Kidney (tissue), 13 donors: ENCODE measurements at regions not wholly inside any gene's neighbourhood (a gene's known extent, or its start where the extent isn't known, plus 50 kb on each side); places are given as distances from the start of the nearest gene placed in this dataset.

Experiments
- DNase-seq, 5 donors: peaks; one replicate each; pipeline ENCODE4 v3.0.0-alpha.2; 2013 to 2020
- FAIRE-seq: peaks from 2 replicates; lab custom pipeline; 2012; peaks lifted over from hg19 to GRCh38; lab: Jason Lieb, UNC
- H3K27ac ChIP-seq, 2 donors: one replicate each; pipeline ENCODE4 v1.7.0; 2013; ENCODE audit warnings: low read depth in 2 of 2, low read length in 2 of 2, inconsistent platforms in 1 of 2
- H3K27me3 ChIP-seq: one replicate; pipeline ENCODE4 v1.7.1; 2013; ENCODE audit warnings: low read length, inconsistent platforms; ENCODE audit not compliant: control insufficient read depth, insufficient read depth
- H3K36me3 ChIP-seq, 3 donors: one replicate each; pipeline versions ENCODE4 v1.7.0 to v1.7.1; 2013; ENCODE audit warnings: low read length in 3 of 3, control low read depth in 1 of 3, inconsistent platforms in 1 of 3; ENCODE audit not compliant: insufficient read depth in 3 of 3, control insufficient read depth in 2 of 3
- H3K4me1 ChIP-seq, 3 donors: one replicate each; pipeline versions ENCODE4 v1.7.0 to v1.7.1; 2013; ENCODE audit warnings: low read length in 3 of 3, inconsistent platforms in 1 of 3, low read depth in 1 of 3; ENCODE audit not compliant: control insufficient read depth in 2 of 3, insufficient read depth in 2 of 3
- H3K4me3 ChIP-seq, 3 donors: one replicate each; pipeline versions ENCODE4 v1.7.0 to v1.8.1; 2013; ENCODE audit warnings: low read length in 3 of 3, control low read depth in 1 of 3, inconsistent platforms in 1 of 3
- H3K9ac ChIP-seq, 3 donors: one replicate each; pipeline versions ENCODE4 v1.7.0 to v1.7.1; 2013; ENCODE audit warnings: low read length in 3 of 3, control low read depth in 1 of 3, inconsistent platforms in 1 of 3
- H3K9me3 ChIP-seq, 3 donors: one replicate each; pipeline versions ENCODE4 v1.7.0 to v1.7.1; 2013; ENCODE audit warnings: low read length in 3 of 3, control low read depth in 1 of 3, inconsistent platforms in 1 of 3; ENCODE audit not compliant: control insufficient read depth in 2 of 3, insufficient read depth in 1 of 3
- intact Hi-C: fragments of 100-400 bp; cut with DNase I; formaldehyde crosslinking; loops from one replicate; pipeline ENCODE4 v1.11.1; 2022
- TF ChIP-seq, protein P1 (sequence below): IDR thresholded peaks from 3 replicates; pipeline ENCODE4 v1.5.1; 2012; ENCODE audit warnings: mild to moderate bottlenecking, moderate library complexity, borderline replicate concordance; ENCODE audit not compliant: insufficient read depth; ENCODE audit errors: extremely low read depth
- donor health status: control.
- donor health status: control.
- donor health status: control.
- donor health status: control.
- donor health status: control.
- donor health status: DM: yes; HTN: yes; CAD: no.
- donor health status: Normal renal cell carcinoma (clear cell type).

DNA sequence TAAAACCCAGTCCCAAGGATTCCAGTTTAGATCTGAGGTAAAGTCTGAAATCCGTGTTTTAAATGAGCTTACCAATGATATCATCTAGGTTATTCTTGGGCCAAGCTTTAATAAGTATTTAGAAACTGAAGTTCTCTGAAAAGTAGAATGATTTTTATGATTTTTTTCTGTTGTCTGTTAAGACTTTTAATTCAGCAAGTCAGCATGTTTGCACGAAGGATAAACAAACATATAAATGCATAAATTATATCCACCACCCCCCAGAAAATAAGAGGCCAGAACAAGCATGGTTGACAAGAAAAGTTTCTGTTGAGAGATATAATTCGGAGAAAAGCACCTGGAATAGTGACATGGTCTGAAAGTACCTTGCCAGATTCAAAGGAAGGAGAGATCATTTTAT is 655.7 kb downstream of the NOVA1 start:
- Histone ChIP-seq H3K36me3 (no peaks in the 10 kb centered on the region), H3K9me3 (no peaks in the 10 kb centered on the region), H3K4me3 (no peak overlapping the region), H3K9ac (no peak overlapping the region), H3K4me1 (no peaks in the 10 kb centered on the region), H3K27me3 (no peaks in the 10 kb centered on the region), H3K27ac (no peak overlapping the region)
- intact Hi-C loops = no loop called here
- TF ChIP-seq, protein P1, sequence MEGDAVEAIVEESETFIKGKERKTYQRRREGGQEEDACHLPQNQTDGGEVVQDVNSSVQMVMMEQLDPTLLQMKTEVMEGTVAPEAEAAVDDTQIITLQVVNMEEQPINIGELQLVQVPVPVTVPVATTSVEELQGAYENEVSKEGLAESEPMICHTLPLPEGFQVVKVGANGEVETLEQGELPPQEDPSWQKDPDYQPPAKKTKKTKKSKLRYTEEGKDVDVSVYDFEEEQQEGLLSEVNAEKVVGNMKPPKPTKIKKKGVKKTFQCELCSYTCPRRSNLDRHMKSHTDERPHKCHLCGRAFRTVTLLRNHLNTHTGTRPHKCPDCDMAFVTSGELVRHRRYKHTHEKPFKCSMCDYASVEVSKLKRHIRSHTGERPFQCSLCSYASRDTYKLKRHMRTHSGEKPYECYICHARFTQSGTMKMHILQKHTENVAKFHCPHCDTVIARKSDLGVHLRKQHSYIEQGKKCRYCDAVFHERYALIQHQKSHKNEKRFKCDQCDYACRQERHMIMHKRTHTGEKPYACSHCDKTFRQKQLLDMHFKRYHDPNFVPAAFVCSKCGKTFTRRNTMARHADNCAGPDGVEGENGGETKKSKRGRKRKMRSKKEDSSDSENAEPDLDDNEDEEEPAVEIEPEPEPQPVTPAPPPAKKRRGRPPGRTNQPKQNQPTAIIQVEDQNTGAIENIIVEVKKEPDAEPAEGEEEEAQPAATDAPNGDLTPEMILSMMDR = no peak
- no peak for FAIRE-seq
- no peak for DNase-seq

DNA sequence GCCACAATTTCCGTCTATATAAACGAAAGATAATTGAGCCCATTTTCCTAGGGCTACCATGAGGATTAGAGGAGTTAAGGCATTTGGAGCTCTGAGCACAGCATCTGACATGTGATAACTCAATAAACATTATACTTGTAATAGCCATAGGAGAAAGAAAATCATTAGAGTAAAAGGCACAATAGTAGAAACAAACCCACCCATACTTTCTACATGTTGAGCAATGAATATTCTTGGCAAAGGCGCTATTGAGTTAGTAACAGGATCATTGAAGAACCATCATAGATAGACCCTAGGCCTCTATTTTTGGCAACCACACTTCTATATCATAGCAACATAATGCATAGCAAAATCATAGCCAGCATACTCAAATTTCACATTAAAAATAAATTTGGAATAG is 664.1 kb downstream of the NOVA1 start:
- TF ChIP-seq, protein P1 = no peak
- H3K27me3 ChIP-seq = no peaks in the 10 kb centered on the region
- no peak overlapping the region for H3K27ac ChIP-seq
- no peak for DNase-seq
- H3K9ac ChIP-seq = no peak overlapping the region
- intact Hi-C loops = no loop called here
- H3K36me3 ChIP-seq = no peaks in the 10 kb centered on the region
- no peaks in the 10 kb centered on the region for H3K9me3 ChIP-seq
- H3K4me1 ChIP-seq = no peaks in the 10 kb centered on the region
- no peak for FAIRE-seq
- H3K4me3 ChIP-seq = no peak overlapping the region

DNA sequence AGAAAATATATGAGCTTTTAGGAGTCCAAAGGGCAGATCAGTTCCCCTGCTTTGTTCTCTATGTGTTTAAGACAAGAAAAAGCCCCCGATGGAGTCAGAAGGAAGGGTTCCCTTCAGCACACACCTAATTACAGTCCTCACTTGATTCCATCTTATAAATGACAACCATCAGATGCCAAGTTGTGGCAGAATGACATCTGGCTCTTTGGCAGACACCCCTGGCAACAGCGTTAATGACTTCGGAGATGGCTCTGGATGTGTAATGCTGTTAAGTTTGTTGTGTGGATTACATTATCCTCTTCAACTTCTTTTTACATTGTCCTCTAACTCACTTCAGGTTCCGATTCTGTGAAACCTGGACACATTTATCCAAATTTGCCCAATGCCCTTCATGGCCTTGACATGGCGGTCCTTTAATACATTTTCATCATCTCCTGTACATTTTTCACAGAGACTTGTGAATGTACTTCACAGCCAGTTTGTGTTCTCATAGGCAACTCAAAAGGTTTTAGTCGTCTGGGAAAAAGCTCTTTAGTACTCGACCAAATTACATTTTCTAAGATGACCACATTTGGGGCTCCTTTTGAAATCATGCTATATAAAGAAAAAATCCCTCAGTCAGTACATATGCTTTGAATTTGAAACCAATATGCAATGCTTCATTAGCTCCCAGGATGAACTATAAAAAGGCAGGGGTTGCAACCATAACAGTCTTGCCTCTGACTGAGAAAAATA is 667.8 kb downstream of the NOVA1 start:
- H3K4me3 ChIP-seq = no peak overlapping the region
- H3K36me3 ChIP-seq = no peaks in the 10 kb centered on the region
- no peaks in the 10 kb centered on the region for H3K9me3 ChIP-seq
- no peaks in the 10 kb centered on the region for H3K4me1 ChIP-seq
- TF ChIP-seq, protein P1 = no peak
- FAIRE-seq (no peak), DNase-seq (no peak)
- intact Hi-C loops = no loop called here
- no peak overlapping the region for H3K9ac ChIP-seq
- no peak overlapping the region for H3K27ac ChIP-seq
- no peaks in the 10 kb centered on the region for H3K27me3 ChIP-seq
